Progenitor cell of endocrine pancreas (in vitro differentiated cells): ENCODE measurements at regions not wholly inside any gene's neighbourhood (a gene's known extent, or its start where the extent isn't known, plus 50 kb on each side); places are given as distances from the start of the nearest gene placed in this dataset.

Experiments used
- DNase-seq: peaks from one replicate; pipeline ENCODE4 v3.0.0; 2021; ENCODE audit warnings: low spot score; ENCODE audit not compliant: unreplicated experiment
- H3K27ac Mint-ChIP-seq: 2 replicates; pipeline ENCODE4 v1.8.0; 2021; ENCODE audit warnings: mild to moderate bottlenecking, moderate library complexity, mixed read lengths
- H3K27me3 Mint-ChIP-seq: 2 replicates; pipeline ENCODE4 v1.8.0; 2021; ENCODE audit warnings: mixed read lengths
- H3K36me3 Mint-ChIP-seq: 2 replicates; pipeline ENCODE4 v1.8.0; 2022; ENCODE audit warnings: mixed read lengths; ENCODE audit not compliant: insufficient read depth
- H3K4me1 Mint-ChIP-seq: 2 replicates; pipeline ENCODE4 v1.8.0; 2021; ENCODE audit warnings: low read depth, mixed read lengths
- H3K4me3 Mint-ChIP-seq: 2 replicates; pipeline ENCODE4 v1.8.0; 2021; ENCODE audit warnings: low read depth, mild to moderate bottlenecking, moderate library complexity, mixed read lengths
- H3K9me3 Mint-ChIP-seq: 2 replicates; pipeline ENCODE4 v1.8.0; 2021; ENCODE audit warnings: low read depth, mixed read lengths
- CTCF ChIP-seq: fragments of 200-600 bp; sonication (generic); IDR thresholded peaks from one replicate; pipeline ENCODE4 v1.5.0; 2021; ENCODE audit warnings: antibody characterized with exemption, mild to moderate bottlenecking; ENCODE audit not compliant: unreplicated experiment

- no peak overlapping the region for H3K27ac Mint-ChIP-seq
These were observed 86.0 kb upstream of the ZNF236 start for GRCh38 chr18:76736309-76736708.

GRCh38 chr18:76730901-76731300 lies 91.5 kb upstream of the ZNF236 start:
- no peak for DNase-seq
- H3K4me1 Mint-ChIP-seq = no peaks in the 10 kb centered on the region
- no peaks in the 10 kb centered on the region for H3K36me3 Mint-ChIP-seq
- H3K9me3 Mint-ChIP-seq = peaks cover 16% of the 10 kb centered on the region
- H3K27ac Mint-ChIP-seq = no peak overlapping the region
- no peak for TF ChIP-seq CTCF
- no peak overlapping the region for H3K4me3 Mint-ChIP-seq
- peaks cover 3% of the 10 kb centered on the region for H3K27me3 Mint-ChIP-seq

More at GRCh38 chr18:76736309-76736708, 86.0 kb upstream of the ZNF236 start:
- Mint-ChIP-seq H3K27me3 (peaks cover 3% of the 10 kb centered on the region), H3K9me3 (no peaks in the 10 kb centered on the region), H3K4me3 (no peak overlapping the region), H3K4me1 (no peaks in the 10 kb centered on the region), H3K36me3 (no peaks in the 10 kb centered on the region)
- no peak for TF ChIP-seq CTCF
- DNase-seq = no peak

GRCh38 chr18:76727589-76727988 lies 94.8 kb upstream of the ZNF236 start:
- no peak overlapping the region for H3K4me3 Mint-ChIP-seq
- DNase-seq = no peak
- no peak overlapping the region for H3K27ac Mint-ChIP-seq
- H3K27me3 Mint-ChIP-seq = no peaks in the 10 kb centered on the region
- H3K36me3 Mint-ChIP-seq = no peaks in the 10 kb centered on the region
- H3K9me3 Mint-ChIP-seq = peaks cover 16% of the 10 kb centered on the region
- H3K4me1 Mint-ChIP-seq = no peaks in the 10 kb centered on the region
- no peak for TF ChIP-seq CTCF

- H3K4me1 Mint-ChIP-seq = no peaks in the 10 kb centered on the region
- DNase-seq = no peak
- H3K36me3 Mint-ChIP-seq = no peaks in the 10 kb centered on the region
- no peak overlapping the region for H3K27ac Mint-ChIP-seq
- H3K9me3 Mint-ChIP-seq = peaks cover 16% of the 10 kb centered on the region
- TF ChIP-seq CTCF = no peak
- H3K27me3 Mint-ChIP-seq = no peaks in the 10 kb centered on the region
- no peak overlapping the region for H3K4me3 Mint-ChIP-seq
These were observed 96.9 kb upstream of the ZNF236 start for GRCh38 chr18:76725445-76725844.

GRCh38 chr18:76722224-76723061 lies 99.9 kb upstream of the ZNF236 start:
- H3K4me1 Mint-ChIP-seq = no peaks in the 10 kb centered on the region
- H3K9me3 Mint-ChIP-seq = no peaks in the 10 kb centered on the region
- TF ChIP-seq CTCF = no peak
- DNase-seq = no peak
- no peaks in the 10 kb centered on the region for H3K27me3 Mint-ChIP-seq
- no peaks in the 10 kb centered on the region for H3K36me3 Mint-ChIP-seq
- H3K27ac Mint-ChIP-seq = no peak overlapping the region
- no peak overlapping the region for H3K4me3 Mint-ChIP-seq
